ENCODE measurements at regions not wholly inside any gene's neighbourhood (a gene's known extent, or its start where the extent isn't known, plus 50 kb on each side); places are given as distances from the start of the nearest gene placed in this dataset.

- no peak for DNase-seq
- Histone ChIP-seq H3F3A (ENCODE audit: low read length, unreplicated experiment) (no peaks in the 10 kb centered on the region), H3K9ac (ENCODE audit: low read length) (no peak overlapping the region), H3K4me1 (ENCODE audit: insufficient read depth, low read length) (no peaks in the 10 kb centered on the region), H3K4me2 (ENCODE audit: low read length) (no peak overlapping the region), H3K27ac (ENCODE audit: low read length) (no peak overlapping the region), H2AFZ (ENCODE audit: low read length) (no peak overlapping the region), H3K27me3 (ENCODE audit: low read length) (no peaks in the 10 kb centered on the region), H3K79me2 (ENCODE audit: low read length) (no peaks in the 10 kb centered on the region), H3K4me3 (ENCODE audit: low read length) (no peak overlapping the region), H4K20me1 (ENCODE audit: low read length) (no peaks in the 10 kb centered on the region), H3K9me3 (ENCODE audit: low read length) (no peaks in the 10 kb centered on the region), H3K9me2 (replicated peaks; ENCODE audit: low read length) (no peaks in the 10 kb centered on the region), H3K36me3 (ENCODE audit: low read depth, low read length) (no peaks in the 10 kb centered on the region)
- no peak for ATAC-seq
- CTCF ChIA-PET: no interaction called here
- intact Hi-C loops (cut with micrococcal nuclease): no loop called here
- TF ChIP-seq EZH2phosphoT487 (IDR thresholded peaks at IDR 0.05; ENCODE audit: borderline replicate concordance, low read length) (no peak), CTCF (conservative IDR thresholded peaks at IDR 0.05; ENCODE audit: low read depth, low read length) (no peak), EZH2 (IDR thresholded peaks at IDR 0.05; ENCODE audit: low read length, unreplicated experiment) (no peak)
- no TSS peak for BruUV-seq (replicated peaks)
- POLR2A ChIA-PET (ENCODE audit: unreplicated experiment): no interaction called here
Measured at GRCh38 chr6:91868539-91869202, 1281.8 kb upstream of the MAP3K7 start.

GRCh38 chr6:91865889-91866288, 1279.0 kb upstream of the MAP3K7 start:
- ATAC-seq (no peak), DNase-seq (no peak)
- Histone ChIP-seq H3K4me2 (ENCODE audit: low read length) (no peak overlapping the region), H3K79me2 (ENCODE audit: low read length) (no peaks in the 10 kb centered on the region), H3K27me3 (ENCODE audit: low read length) (no peaks in the 10 kb centered on the region), H3K27ac (ENCODE audit: low read length) (no peak overlapping the region), H4K20me1 (ENCODE audit: low read length) (no peaks in the 10 kb centered on the region), H3F3A (ENCODE audit: low read length, unreplicated experiment) (no peaks in the 10 kb centered on the region), H3K36me3 (ENCODE audit: low read depth, low read length) (no peaks in the 10 kb centered on the region), H3K9ac (ENCODE audit: low read length) (no peak overlapping the region), H3K4me3 (ENCODE audit: low read length) (no peak overlapping the region), H3K4me1 (ENCODE audit: insufficient read depth, low read length) (no peaks in the 10 kb centered on the region), H3K9me2 (replicated peaks; ENCODE audit: low read length) (no peaks in the 10 kb centered on the region), H3K9me3 (ENCODE audit: low read length) (no peaks in the 10 kb centered on the region), H2AFZ (ENCODE audit: low read length) (no peak overlapping the region)
- CTCF ChIA-PET: no interaction called here
- BruUV-seq (replicated peaks): no TSS peak
- TF ChIP-seq EZH2phosphoT487 (IDR thresholded peaks at IDR 0.05; ENCODE audit: borderline replicate concordance, low read length) (no peak), CTCF (conservative IDR thresholded peaks at IDR 0.05; ENCODE audit: low read depth, low read length) (no peak), EZH2 (IDR thresholded peaks at IDR 0.05; ENCODE audit: low read length, unreplicated experiment) (no peak)
- intact Hi-C loops (cut with micrococcal nuclease): no loop called here
- POLR2A ChIA-PET (ENCODE audit: unreplicated experiment): no interaction called here

GRCh38 chr6:91864911-91865310, 1278.0 kb upstream of the MAP3K7 start:
- Histone ChIP-seq H3K4me3 (ENCODE audit: low read length) (no peak overlapping the region), H3K9me2 (replicated peaks; ENCODE audit: low read length) (no peaks in the 10 kb centered on the region), H3F3A (ENCODE audit: low read length, unreplicated experiment) (no peaks in the 10 kb centered on the region), H3K9ac (ENCODE audit: low read length) (no peak overlapping the region), H3K79me2 (ENCODE audit: low read length) (no peaks in the 10 kb centered on the region), H3K36me3 (ENCODE audit: low read depth, low read length) (no peaks in the 10 kb centered on the region), H3K4me2 (ENCODE audit: low read length) (no peak overlapping the region), H4K20me1 (ENCODE audit: low read length) (no peaks in the 10 kb centered on the region), H2AFZ (ENCODE audit: low read length) (no peak overlapping the region), H3K4me1 (ENCODE audit: insufficient read depth, low read length) (no peaks in the 10 kb centered on the region), H3K27ac (ENCODE audit: low read length) (no peak overlapping the region), H3K27me3 (ENCODE audit: low read length) (no peaks in the 10 kb centered on the region), H3K9me3 (ENCODE audit: low read length) (no peaks in the 10 kb centered on the region)
- TF ChIP-seq EZH2 (IDR thresholded peaks at IDR 0.05; ENCODE audit: low read length, unreplicated experiment): no peak
- no peak for TF ChIP-seq CTCF (conservative IDR thresholded peaks at IDR 0.05; ENCODE audit: low read depth, low read length)
- TF ChIP-seq EZH2phosphoT487 (IDR thresholded peaks at IDR 0.05; ENCODE audit: borderline replicate concordance, low read length): no peak
- ATAC-seq: peak; percentile 59
- DNase-seq: peak; percentile 43
- intact Hi-C loops (cut with micrococcal nuclease): no loop called here
- ChIA-PET POLR2A (ENCODE audit: unreplicated experiment) (no interaction called here), CTCF (no interaction called here)
- no TSS peak for BruUV-seq (replicated peaks)

Measured in PC-3 (cell line).